ENCODE measurements at regions not wholly inside any gene's neighbourhood (a gene's known extent, or its start where the extent isn't known, plus 50 kb on each side); places are given as distances from the start of the nearest gene placed in this dataset.
A peak's percentile ranks its signal among the peaks of the same experiment; 100 is the strongest.

- in situ Hi-C loops (cut with MboI; ENCODE audit: low sequenced_read_pairs) (loop anchor here (10.0 to 25.0 kb wide), 4 partner anchors 351 to 1026 kb away; partner anchors contain the start of gene CCNT2), intact Hi-C loops (cut with micrococcal nuclease) (loop anchor here (1.0 to 10.0 kb wide), 7 partner anchors 128 to 565 kb away; no protein-coding TSS in a partner anchor), dilution Hi-C loops (cut with HindIII; ENCODE audit: low sequenced_read_pairs, unreplicated experiment) (no loop called here)
- Histone ChIP-seq H4K20me1 (ENCODE audit: insufficient read depth, low read length) (no peaks in the 10 kb centered on the region), H3K9me3 (ENCODE audit: control insufficient read depth, insufficient read depth, low read length) (no peaks in the 10 kb centered on the region), H3K9me1 (ENCODE audit: insufficient read depth, low read length) (peaks cover 8% of the 10 kb centered on the region; the same call in 1 of the 2 replicates), H2AFZ (replicated peaks; ENCODE audit: low read length, poor library complexity) (peak overlapping the region; percentile 73), H2BK5ac (ENCODE audit: low read depth, low read length, poor library complexity, severe bottlenecking) (no peak overlapping the region), H3K18ac (ENCODE audit: low read depth, low read length) (peak overlapping the region; percentile 76), H3K4me2 (ENCODE audit: low read depth, low read length) (no peak overlapping the region), H3K56ac (ENCODE audit: extremely low read depth, insufficient read depth, low read length) (no peak overlapping the region), H2BK15ac (ENCODE audit: low read depth, low read length) (peak overlapping the region; percentile 85; the same call in 2 of the 3 replicates), H2BK20ac (ENCODE audit: low read depth, low read length) (peak overlapping the region; percentile 66), H3K4ac (ENCODE audit: low read depth, low read length) (peak overlapping the region; percentile 86), H3K23ac (ENCODE audit: low read depth, low read length) (no peak overlapping the region; the same call in 1 of the 2 replicates), H3K14ac (replicated peaks; ENCODE audit: low read depth, low read length) (peak overlapping the region; percentile 84), H4K91ac (ENCODE audit: insufficient read depth, low read depth, low read length) (peak overlapping the region; percentile 78), H2AK9ac (replicated peaks; ENCODE audit: low read depth, low read length, poor library complexity) (peak overlapping the region; percentile 76), H3K4me1 (ENCODE audit: control insufficient read depth, insufficient read depth, low read length) (peaks cover 22% of the 10 kb centered on the region), H4K5ac (ENCODE audit: low read depth, low read length) (peak overlapping the region; percentile 90), H3K27ac (ENCODE audit: insufficient read depth, low read length) (peak overlapping the region; percentile 25; the same call in 1 of the 2 replicates), H3K4me3 (ENCODE audit: insufficient read depth, low read depth, low read length) (no peak overlapping the region), H3K9ac (ENCODE audit: low read depth, low read length) (peak overlapping the region; percentile 21; the same call in 1 of the 2 replicates), H2AK5ac (ENCODE audit: low read depth, low read length) (peak overlapping the region; percentile 83; the same call in 1 of the 2 replicates), H3K27me3 (ENCODE audit: control insufficient read depth, insufficient read depth, low read length) (no peaks in the 10 kb centered on the region), H3K79me1 (ENCODE audit: low read depth in 1 of 2, low read length in 2 of 2) (no peaks in the 10 kb centered on the region), H3K36me3 (ENCODE audit: control insufficient read depth, insufficient read depth, low read length) (no peaks in the 10 kb centered on the region), H2BK120ac (ENCODE audit: low read depth, low read length) (peak overlapping the region; percentile 89), H4K8ac (ENCODE audit: low read depth in 2 of 2, low read length in 2 of 2) (peak overlapping the region; percentile 69 to 89; a peak in 3 of 4 replicates)
- WGBS, 2 experiments (ENCODE audit: extremely low coverage in 2 of 2, insufficient read length in 1 of 2): 74% methylated on average over 4 of the region's 5 CpGs; no CpG with 5 or more reads in 1 of the 2 experiments
- ATAC-seq (ENCODE audit: low read depth) (peak; percentile 38), DNase-seq (peak; percentile 4)
- ChIA-PET CTCF (interaction anchor here (1.1 to 5.4 kb wide), 7 partner anchors 85 to 526 kb away, joined by 3 to 22 read pairs (median 4); no protein-coding TSS in a partner anchor), POLR2A (ENCODE audit: unreplicated experiment) (interaction anchor here (0.5 kb wide), 2 partner anchors 122 to 132 kb away, joined by 3 read pairs; no protein-coding TSS in a partner anchor)
- no TSS peak for BruUV-seq (replicated peaks)
- TF ChIP-seq CTCF (conservative IDR thresholded peaks at IDR 0.05; ENCODE audit: low read depth, low read length): no peak
- no peak for TF ChIP-seq NFE2L2 (IDR thresholded peaks at IDR 0.05; ENCODE audit: low read depth, low read length)
- no peak for TF ChIP-seq ELK1 (IDR thresholded peaks at IDR 0.05; ENCODE audit: borderline replicate concordance, low read depth, low read length)
Observed at GRCh38 chr2:133885847-133886246, 317.6 kb upstream of the NCKAP5 start.
